GM19324 (cell line): ENCODE measurements at regions not wholly inside any gene's neighbourhood (a gene's known extent, or its start where the extent isn't known, plus 50 kb on each side); places are given as distances from the start of the nearest gene placed in this dataset.

ENCODE experiments used
- ATAC-seq: cut with Tn5 transposase; IDR thresholded peaks from one replicate; pipeline ENCODE4 v1.9.1; 2021; ENCODE audit warnings: mild to moderate bottlenecking, moderate library complexity; ENCODE audit not compliant: unreplicated experiment, low FRiP score

DNA sequence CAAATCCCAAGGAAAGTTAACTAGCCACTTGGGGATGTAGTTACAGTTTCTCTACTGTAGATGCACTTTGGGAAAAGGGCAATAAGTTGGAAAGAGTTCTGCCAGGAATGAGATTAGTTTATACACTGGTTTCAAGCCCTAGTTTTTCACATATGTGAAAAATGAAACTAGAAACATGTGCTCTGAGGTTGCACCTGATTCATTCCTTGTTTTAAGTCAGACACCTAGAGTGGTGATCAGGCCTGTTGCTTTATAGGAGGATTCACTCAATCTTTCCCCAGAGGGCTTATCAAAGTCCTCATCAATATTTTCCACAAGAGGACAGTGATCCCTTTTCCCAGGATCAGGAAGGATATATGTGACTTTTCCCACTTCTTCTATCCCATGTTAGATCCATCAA is 515.9 kb upstream of the PKN2 start:
- peak; percentile 58 for ATAC-seq

- ATAC-seq, result no peak
These were observed 514.9 kb upstream of the PKN2 start for GRCh38 chr1:88169139-88169538.

DNA sequence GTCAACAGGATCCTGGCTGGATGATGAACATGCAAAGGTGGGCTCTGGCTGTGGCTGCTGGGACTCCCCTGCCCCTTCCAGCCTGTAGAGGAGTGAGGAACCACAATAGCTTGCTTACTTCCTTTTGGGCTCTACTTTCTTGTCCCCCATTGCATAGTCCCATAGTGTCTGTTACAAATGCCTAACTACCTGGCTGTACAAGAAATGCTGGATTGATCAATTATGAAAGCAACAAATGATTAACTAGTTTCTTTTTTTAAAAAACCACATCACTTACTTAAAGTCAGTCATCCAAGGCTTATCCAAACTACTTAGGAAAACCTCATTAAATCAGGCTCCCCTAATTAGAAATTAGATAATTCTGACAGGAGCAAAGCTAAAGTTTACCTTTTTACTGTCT is 514.1 kb upstream of the PKN2 start:
- ATAC-seq, result no peak

DNA sequence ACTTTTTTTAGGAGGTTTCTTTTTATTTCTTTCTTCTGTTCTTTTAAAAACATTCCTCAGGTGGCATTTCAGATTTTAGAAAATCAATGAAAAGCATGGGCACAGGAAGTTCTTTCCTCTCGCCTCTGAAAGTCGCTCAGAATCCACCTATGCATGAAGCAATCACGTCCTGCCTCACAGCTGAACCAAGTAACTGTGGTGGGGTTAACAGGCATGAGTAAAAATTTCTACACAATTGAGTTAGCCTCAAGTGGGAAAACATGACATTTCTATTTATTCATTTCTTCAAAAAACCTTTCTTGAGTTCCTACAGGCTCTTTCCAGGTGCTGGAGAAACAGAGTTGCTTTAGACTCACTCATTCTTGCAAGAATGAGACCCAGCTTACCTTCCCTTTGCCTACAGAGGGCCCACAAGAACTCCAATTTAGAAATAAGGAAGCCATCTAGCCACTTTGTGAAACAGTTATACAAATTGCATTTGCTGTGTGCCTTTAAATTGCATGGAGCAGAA is 508.9 kb upstream of the PKN2 start:
- ATAC-seq, result no peak

- no peak for ATAC-seq
These were observed 508.3 kb upstream of the PKN2 start for GRCh38 chr1:88175631-88176226.

DNA sequence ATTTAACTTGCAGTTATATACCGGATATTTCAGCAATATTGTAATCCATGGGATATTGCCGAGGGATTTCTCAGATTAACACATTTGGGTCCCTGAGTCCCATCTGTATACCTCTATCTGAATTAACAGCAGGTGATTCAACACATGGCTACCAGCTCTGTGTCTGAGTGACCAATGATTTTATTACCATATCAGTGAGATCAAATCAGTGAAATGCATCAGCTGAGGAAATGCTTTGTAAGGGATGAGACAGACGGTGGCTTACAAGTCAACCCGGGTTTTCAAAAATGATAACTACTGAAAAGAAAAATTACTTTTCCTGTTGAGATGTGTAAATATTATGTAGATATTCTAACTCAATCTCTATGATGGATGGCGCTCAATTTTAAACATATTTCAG is 504.1 kb upstream of the PKN2 start:
- no peak for ATAC-seq

DNA sequence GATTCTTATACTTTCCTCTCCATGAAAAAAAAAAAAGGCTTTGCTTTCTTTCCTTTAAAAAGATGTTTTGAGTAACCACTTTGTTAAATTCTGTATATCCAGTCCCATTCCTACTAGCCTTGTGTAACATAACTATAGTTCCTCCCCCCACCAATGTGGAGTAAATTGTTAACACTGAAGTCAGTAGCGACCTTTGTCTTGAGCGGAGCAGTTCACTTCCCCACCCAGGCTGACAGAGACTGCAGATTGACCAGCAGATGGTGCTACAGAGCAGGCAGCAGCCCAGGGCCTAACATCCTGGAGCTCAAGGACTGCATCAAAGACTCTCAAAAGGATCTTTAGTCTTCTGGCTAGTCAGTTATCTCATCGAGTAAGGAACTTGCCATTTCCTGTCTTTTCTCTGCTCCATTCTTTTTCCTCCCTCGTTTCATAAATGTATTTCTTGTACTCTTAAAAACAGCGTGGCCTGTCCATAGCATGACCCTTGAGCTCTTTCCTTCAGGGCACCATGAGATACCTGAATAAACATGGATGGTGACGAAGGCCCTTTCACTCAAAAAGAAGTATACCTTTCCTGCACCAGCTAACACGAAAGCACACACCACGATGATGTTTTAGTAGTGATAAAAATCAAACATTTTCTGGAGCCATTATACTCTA is 503.5 kb upstream of the PKN2 start:
- ATAC-seq, result peak; percentile 96

- no peak for ATAC-seq
These were observed 497.2 kb upstream of the PKN2 start for GRCh38 chr1:88186911-88187310.

DNA sequence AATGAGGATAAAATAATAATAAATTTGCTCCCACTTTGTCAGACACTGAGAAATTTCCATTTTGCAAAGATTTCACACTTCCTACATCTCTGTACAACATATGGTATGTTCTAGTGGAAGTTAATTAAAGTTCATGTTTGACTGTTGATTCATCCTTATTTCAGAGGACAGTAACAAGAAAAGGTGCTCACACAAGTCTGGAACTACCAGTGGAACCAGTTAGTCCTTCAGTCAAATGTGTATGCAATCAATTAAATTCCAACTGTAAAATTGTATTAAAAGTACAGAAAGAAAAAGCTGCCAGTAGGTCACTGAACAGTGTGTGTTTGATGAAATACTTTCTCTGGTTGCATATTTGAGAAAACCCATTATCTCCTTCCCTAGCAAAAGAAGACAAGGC is 496.0 kb upstream of the PKN2 start:
- no peak for ATAC-seq

DNA sequence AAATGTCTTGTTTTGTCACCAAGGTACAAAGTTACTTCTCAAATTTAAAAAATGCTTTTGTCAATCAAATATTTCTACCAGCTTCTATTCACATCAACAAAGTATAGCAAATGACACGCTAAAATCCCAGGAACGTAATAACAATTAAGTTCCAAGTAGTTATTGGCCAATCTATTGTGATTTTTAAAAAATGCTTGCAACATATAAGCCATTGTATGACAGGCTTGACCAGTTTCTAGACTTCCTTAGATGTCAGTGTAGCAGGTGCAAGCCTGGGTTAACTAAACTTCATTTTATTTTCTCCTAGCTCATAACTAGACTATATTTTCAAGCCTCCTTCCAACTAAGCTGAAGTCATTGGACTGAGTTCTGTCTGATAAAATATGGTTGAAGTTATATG is 494.5 kb upstream of the PKN2 start:
- no peak for ATAC-seq

DNA sequence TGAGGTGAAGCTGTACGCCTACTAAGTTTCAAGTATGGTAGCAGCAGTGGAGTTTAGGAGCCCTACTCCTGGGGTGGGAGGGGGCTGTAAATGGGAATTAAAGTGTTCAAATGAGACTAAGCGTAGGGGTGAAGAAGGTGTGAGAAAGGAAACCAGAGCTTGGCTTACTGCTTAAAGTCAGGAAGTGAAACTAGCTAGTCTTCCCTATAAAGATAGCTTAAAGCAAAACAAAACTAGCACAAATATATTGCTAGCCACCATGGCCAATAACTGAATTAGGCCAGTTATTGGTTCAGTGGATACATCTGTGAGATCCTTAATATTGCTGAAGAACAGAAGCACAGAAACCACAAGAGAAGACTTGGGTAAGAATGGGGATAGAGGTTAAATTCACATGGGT is 492.2 kb upstream of the PKN2 start:
- ATAC-seq, result peak; percentile 90

- ATAC-seq, result no peak
These were observed 489.5 kb upstream of the PKN2 start for GRCh38 chr1:88194542-88194941.

- ATAC-seq, result no peak
These were observed 483.5 kb upstream of the PKN2 start for GRCh38 chr1:88200545-88200944.

GRCh38 chr1:88204111-88204510 is 480.0 kb upstream of the PKN2 start:
- no peak for ATAC-seq

- ATAC-seq, result no peak
These were observed 479.4 kb upstream of the PKN2 start for GRCh38 chr1:88204612-88205167.

GRCh38 chr1:88208389-88208788 is 475.7 kb upstream of the PKN2 start:
- no peak for ATAC-seq

- no peak for ATAC-seq
These were observed 473.8 kb upstream of the PKN2 start for GRCh38 chr1:88210103-88210787.

GRCh38 chr1:88216441-88216840 is 467.6 kb upstream of the PKN2 start:
- ATAC-seq, result no peak

DNA sequence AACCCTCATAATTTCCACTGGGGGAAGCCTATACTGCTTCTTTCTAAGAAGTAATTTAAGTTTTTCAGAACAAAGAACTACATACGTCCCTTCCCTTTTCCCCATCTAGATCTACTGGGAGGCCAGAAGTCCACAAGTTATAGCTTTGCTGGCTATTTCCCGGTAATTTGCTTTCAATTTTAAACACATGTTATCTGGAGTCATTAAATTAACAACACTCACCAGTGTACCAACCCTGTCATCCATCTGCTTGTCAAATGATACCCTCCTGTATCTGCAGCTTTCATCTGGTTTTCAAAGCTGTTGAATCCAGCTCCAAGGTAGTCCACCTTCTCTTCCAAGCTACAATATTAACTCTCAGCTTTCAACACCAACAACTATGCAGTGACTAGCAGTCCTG is 466.7 kb upstream of the PKN2 start:
- no peak for ATAC-seq

- no peak for ATAC-seq
These were observed 464.6 kb upstream of the PKN2 start for GRCh38 chr1:88219521-88219920.

GRCh38 chr1:88221411-88221810 is 462.7 kb upstream of the PKN2 start:
- no peak for ATAC-seq

DNA sequence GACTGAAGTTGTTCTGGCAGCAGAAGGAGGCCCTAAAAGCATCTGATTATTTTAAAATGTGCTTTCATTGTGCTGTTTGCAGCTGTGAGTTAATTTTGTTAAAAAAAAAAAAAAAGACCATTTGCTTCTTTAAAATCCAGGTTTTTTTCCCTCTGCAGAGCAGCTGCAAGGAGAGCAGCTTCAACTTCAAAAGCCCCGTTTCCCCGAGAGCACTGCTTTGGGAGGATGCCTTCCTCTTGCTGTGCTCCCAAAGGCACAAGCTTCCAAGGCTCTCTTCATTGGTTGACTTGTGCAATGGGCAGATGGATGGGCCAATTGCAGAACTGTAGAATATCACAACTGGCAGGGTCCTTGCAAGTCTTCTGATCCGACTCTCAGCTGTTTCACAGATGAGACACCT is 459.2 kb upstream of the PKN2 start:
- ATAC-seq, result no peak
